Cardiac muscle cell (in vitro differentiated cells and primary cell): ENCODE measurements at regions not wholly inside any gene's neighbourhood (a gene's known extent, or its start where the extent isn't known, plus 50 kb on each side); places are given as distances from the start of the nearest gene placed in this dataset.
"Not testable (repeated sequence)": the region's sequence is repeated elsewhere in the genome, so short reads cannot be mapped to it uniquely, and the experiment has no call there.

ENCODE experiments used
- DNase-seq, 2 donors: peaks; one replicate each; pipeline versions ENCODE4 v3.0.0 to v3.0.0-alpha.2; 2010 to 2017; ENCODE audit warnings: low read depth in 1 of 2, low spot score in 1 of 2
- H3K27ac ChIP-seq: fragments of 200-600 bp; sonication (generic); 2 replicates; pipeline ENCODE4 v1.5.1; 2016
- H3K27me3 ChIP-seq: fragments of 200-600 bp; sonication (generic); 2 replicates; pipeline ENCODE4 v1.6.0; 2016; ENCODE audit warnings: control low read depth
- H3K36me3 ChIP-seq: fragments of 200-600 bp; sonication (generic); 2 replicates; pipeline ENCODE4 v1.5.1; 2016; ENCODE audit warnings: control low read depth
- H3K4me1 ChIP-seq: fragments of 200-600 bp; sonication (generic); 2 replicates; pipeline ENCODE4 v1.8.1; 2017; ENCODE audit warnings: low read depth, mild to moderate bottlenecking, mixed run types
- H3K4me3 ChIP-seq: fragments of 200-600 bp; sonication (generic); 2 replicates; pipeline ENCODE4 v1.5.1; 2016; ENCODE audit warnings: mild to moderate bottlenecking
- H3K9me3 ChIP-seq: fragments of 200-600 bp; sonication (generic); 2 replicates; pipeline ENCODE4 v1.5.1; 2017; ENCODE audit warnings: low read depth, mild to moderate bottlenecking, control low read depth
- TF ChIP-seq, protein P1 (sequence below): IDR thresholded peaks from 2 replicates; pipeline ENCODE4 v1.5.1; 2012; ENCODE audit warnings: low read depth, mild to moderate bottlenecking, low read length

DNA sequence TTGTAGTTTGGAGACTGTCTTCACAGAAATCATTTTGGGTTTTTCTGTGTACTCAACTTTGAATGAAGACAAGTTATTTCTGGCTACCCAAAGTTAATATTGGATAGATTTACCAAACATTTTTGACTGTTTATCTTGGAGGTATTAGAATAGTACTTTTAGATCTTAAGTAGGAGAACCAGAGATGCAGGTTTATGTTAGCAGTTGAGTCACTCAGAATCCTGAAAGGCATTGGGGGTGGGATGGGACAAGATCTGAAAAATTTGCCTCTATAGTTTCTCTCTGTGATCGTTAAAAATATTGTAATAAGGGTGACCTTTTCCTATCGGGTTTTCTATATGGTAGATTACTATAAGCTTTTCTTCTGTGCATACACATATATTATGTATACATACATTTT, 112.3 kb downstream of the TTC6 start:
- peaks cover 6% of the 10 kb centered on the region for H3K27me3 ChIP-seq
- no peaks in the 10 kb centered on the region for H3K9me3 ChIP-seq
- H3K4me3 ChIP-seq: no peak overlapping the region
- no peaks in the 10 kb centered on the region for H3K4me1 ChIP-seq
- DNase-seq: no peak
- H3K36me3 ChIP-seq: no peaks in the 10 kb centered on the region
- H3K27ac ChIP-seq: no peak overlapping the region
- TF ChIP-seq, protein P1, sequence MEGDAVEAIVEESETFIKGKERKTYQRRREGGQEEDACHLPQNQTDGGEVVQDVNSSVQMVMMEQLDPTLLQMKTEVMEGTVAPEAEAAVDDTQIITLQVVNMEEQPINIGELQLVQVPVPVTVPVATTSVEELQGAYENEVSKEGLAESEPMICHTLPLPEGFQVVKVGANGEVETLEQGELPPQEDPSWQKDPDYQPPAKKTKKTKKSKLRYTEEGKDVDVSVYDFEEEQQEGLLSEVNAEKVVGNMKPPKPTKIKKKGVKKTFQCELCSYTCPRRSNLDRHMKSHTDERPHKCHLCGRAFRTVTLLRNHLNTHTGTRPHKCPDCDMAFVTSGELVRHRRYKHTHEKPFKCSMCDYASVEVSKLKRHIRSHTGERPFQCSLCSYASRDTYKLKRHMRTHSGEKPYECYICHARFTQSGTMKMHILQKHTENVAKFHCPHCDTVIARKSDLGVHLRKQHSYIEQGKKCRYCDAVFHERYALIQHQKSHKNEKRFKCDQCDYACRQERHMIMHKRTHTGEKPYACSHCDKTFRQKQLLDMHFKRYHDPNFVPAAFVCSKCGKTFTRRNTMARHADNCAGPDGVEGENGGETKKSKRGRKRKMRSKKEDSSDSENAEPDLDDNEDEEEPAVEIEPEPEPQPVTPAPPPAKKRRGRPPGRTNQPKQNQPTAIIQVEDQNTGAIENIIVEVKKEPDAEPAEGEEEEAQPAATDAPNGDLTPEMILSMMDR: no peak

DNA sequence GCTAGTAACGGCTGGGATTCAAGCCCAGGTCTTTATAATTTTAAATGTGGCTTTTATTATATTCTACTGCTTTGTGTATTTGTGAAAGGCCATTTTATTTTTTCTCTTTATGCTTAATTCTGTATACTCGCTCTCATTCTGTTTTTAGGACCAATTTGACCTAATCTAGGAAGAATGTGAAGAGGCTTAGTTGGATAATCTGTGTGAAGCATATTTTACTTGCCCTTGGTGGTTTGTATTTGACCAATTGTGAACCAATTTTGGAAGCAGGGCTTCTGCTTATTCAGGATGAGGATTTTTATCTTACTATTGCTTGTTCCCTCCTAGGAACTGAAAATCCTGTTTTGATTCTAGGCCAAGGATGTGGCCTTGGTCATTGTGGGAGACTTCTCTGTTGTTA, 113.1 kb downstream of the TTC6 start:
- Histone ChIP-seq H3K4me1 (no peaks in the 10 kb centered on the region), H3K36me3 (no peaks in the 10 kb centered on the region), H3K9me3 (no peaks in the 10 kb centered on the region), H3K27me3 (peaks cover 6% of the 10 kb centered on the region), H3K4me3 (no peak overlapping the region), H3K27ac (no peak overlapping the region)
- TF ChIP-seq, protein P1: no peak
- DNase-seq: no peak

DNA sequence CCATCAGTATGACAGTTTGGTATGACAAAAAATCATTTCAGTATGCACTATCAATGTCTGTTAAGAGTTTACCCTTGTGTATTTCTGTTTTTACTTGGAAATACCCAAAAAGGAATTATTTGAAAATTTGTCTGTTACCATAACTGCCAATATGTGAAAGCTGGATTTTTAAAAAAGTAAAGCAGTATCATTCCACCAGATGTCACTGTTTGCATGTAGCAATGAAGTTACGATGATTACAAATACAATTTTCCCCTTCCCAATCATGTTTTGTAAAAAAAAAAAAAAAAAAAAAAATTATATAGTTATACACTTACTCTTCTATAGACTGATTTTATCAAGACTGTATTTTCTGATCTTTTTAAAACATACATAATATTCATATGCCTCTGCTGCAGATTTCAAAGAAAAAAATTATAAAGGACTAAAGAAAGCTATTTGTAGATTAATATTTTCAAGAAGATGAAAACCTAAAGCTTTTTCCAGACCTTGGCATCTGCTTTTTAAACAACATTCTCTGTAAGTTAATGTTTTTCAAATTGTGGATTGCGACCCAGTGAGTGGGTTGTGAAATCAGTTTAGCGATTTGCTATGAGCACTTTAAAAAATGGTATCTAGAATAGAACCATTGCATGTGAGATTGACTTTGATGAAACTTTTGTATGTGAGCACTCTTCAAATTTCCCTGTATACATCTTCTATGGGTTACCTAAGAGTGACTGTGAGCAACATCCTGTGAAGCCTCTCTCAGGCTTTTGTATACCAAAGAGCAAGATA, 114.2 kb downstream of the TTC6 start:
- TF ChIP-seq, protein P1: peak; percentile 38

DNA sequence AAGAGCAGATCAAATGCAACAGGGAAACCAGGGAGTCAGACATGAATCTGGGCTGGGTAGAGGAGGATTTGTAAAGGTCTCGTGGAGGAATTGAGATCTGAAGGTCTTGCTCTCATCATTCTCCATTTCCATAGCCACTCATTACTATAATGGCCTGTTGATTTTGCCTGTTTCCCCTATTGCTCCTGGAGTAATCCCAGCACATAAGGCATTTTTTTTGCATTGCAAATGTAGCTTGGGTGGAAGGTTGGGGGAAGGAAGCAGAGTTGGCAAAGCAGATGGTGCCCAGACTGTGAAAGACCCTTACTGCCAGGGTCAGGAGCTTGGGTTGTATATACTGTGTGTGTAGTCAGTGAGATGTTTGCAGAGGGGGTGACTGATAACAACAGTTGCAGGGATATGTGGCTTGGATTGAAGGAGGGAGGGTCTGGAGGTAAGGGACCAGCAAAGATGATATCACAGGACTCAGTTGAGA, 116.0 kb downstream of the TTC6 start:
- Histone ChIP-seq H3K4me1 (no peaks in the 10 kb centered on the region), H3K9me3 (no peaks in the 10 kb centered on the region), H3K36me3 (no peaks in the 10 kb centered on the region), H3K4me3 (no peak overlapping the region), H3K27ac (no peak overlapping the region), H3K27me3 (no peaks in the 10 kb centered on the region)
- TF ChIP-seq, protein P1: no peak
- DNase-seq: no peak

More for the DNA sequence above, 114.2 kb downstream of the TTC6 start:
- Histone ChIP-seq H3K4me3 (no peak overlapping the region), H3K36me3 (no peaks in the 10 kb centered on the region), H3K27me3 (peaks cover 6% of the 10 kb centered on the region), H3K4me1 (no peaks in the 10 kb centered on the region), H3K9me3 (no peaks in the 10 kb centered on the region), H3K27ac (no peak overlapping the region)
- DNase-seq: peak in 1 of 2 donors; percentile 30

DNA sequence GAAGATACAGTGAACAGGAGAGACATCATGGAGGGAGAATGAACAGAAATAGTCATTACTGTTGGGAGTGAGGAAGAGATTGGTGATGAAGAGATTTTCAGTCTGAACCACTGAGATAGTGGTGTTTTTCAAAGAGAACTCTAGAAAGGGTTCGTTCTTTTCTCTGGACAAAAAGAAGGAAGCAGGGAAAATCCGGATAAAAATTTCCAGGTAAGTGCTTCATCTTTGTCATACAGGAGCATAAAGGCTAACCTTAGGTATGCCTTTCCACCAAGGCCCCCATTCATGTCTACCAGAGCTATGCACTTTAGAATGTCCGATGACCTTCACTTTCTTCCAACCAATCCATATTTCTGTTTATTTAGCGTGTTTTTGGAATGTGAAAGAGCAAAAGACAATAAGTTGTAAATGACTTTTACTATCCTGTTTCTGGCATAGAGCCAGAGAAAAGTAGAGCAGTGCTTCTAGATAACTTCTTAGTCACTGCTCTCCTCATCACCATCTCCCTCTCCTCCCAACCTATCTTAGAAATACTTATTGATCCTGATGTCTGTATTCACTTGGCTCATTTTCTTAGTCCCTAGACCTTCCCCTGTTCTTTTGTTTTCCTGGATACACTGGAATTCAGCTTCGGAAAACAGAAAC, 116.5 kb downstream of the TTC6 start:
- H3K4me3 ChIP-seq: no peak overlapping the region
- TF ChIP-seq, protein P1: no peak
- DNase-seq: no peak

DNA sequence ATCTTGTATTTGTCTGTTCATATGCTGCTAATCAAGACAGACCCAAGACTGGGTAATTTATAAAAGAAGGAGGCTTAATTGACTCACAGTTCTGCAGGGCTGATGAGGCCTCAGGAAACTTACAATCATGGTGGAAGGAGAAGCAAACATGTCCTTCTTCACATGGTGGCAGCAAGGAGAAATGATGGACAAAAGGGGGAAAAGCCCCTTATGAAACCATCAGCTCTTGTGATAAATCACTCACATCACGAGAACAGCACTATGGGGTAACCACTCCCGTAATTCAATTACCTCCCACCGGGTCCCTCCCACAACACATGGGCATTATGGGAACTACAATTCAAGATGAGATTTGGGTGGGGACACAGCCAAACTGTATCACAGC, 117.0 kb downstream of the TTC6 start:
- H3K36me3 ChIP-seq, H3K27ac ChIP-seq, DNase-seq, H3K4me3 ChIP-seq, H3K9me3 ChIP-seq, H3K27me3 ChIP-seq, H3K4me1 ChIP-seq: not testable (repeated sequence)

More for the DNA sequence above, 116.5 kb downstream of the TTC6 start:
- no peak overlapping the region for H3K27ac ChIP-seq
- no peaks in the 10 kb centered on the region for H3K36me3 ChIP-seq
- H3K27me3 ChIP-seq: no peaks in the 10 kb centered on the region
- H3K9me3 ChIP-seq: no peaks in the 10 kb centered on the region
- H3K4me1 ChIP-seq: no peaks in the 10 kb centered on the region
